K562 (cell line): ENCODE measurements at regions not wholly inside any gene's neighbourhood (a gene's known extent, or its start where the extent isn't known, plus 50 kb on each side); places are given as distances from the start of the nearest gene placed in this dataset.

ENCODE experiments used
- ATAC-seq: fragments of 200-7000 bp; cut with Tn5 transposase; 3 replicates; pipeline ENCODE4 v1.9.1; 2020; ENCODE audit warnings: moderate library complexity
- BruUV-seq: library from RNA; stranded (reverse); fragments of 400-500 nt; replicated peaks from 2 replicates; lab custom pipeline; 2021; lab: Mats Ljungman, UMichigan
- CTCF ChIA-PET: fragments of 300-600 bp; formaldehyde crosslinking; extraction: SDS; loops from one replicate; lab custom pipeline; 2021; ENCODE audit warnings: low intra/inter-chr PET ratio; lab: Yijun Ruan, JAX
- POLR2A ChIA-PET: fragments of 300-600, 350-650 bp; sonication (Branson Sonifier 250); formaldehyde crosslinking; extraction: SDS; loops from one replicate; lab custom pipeline; 2021; ENCODE audit warnings: antibody characterized with exemption, inconsistent platforms; lab: Yijun Ruan, JAX
- DNase-seq, 4 experiments: peaks; one replicate each; pipeline versions ENCODE4 v3.0.0 to v3.0.0-alpha.2; 2011 to 2018; ENCODE audit warnings: low spot score in 3 of 4, mixed read lengths in 3 of 4; ENCODE audit errors: extremely low read depth in 1 of 4
- FAIRE-seq: peaks from 2 replicates; lab custom pipeline; 2011; peaks lifted over from hg19 to GRCh38; lab: Jason Lieb, UNC
- H2AFZ ChIP-seq: 2 replicates; pipeline ENCODE4 v1.6.0; 2011; ENCODE audit warnings: low read depth, low read length, control low read depth, inconsistent platforms
- H3K27ac ChIP-seq: fragments of 200-600 bp; 3 replicates; pipeline ENCODE4 v1.8.0; 2011; ENCODE audit warnings: low read depth, mild to moderate bottlenecking, control low read depth, inconsistent platforms, low read length, moderate library complexity, mixed read lengths; ENCODE audit errors: extremely low read depth
- H3K27me3 ChIP-seq, 2 experiments: fragments of 300-600 bp in 1 of 2; 2 replicates in 1 of 2; 3 replicates in 1 of 2; pipeline versions ENCODE4 v1.6.0 to v1.8.0; 2011; ENCODE audit warnings: inconsistent platforms in 2 of 2, low read length in 2 of 2, mild to moderate bottlenecking in 1 of 2, mixed read lengths in 1 of 2, moderate library complexity in 1 of 2; ENCODE audit not compliant: control insufficient read depth in 2 of 2, insufficient read depth in 2 of 2
- H3K36me3 ChIP-seq: fragments of 300-600 bp; 3 replicates; pipeline ENCODE4 v1.8.0; 2011; ENCODE audit warnings: mild to moderate bottlenecking, low read length, inconsistent platforms; ENCODE audit not compliant: control insufficient read depth, insufficient read depth
- H3K4me1 ChIP-seq, 2 experiments: fragments of 200-600 bp in 1 of 2; replicated peaks in 1 of 2; 2 replicates in 1 of 2; 3 replicates in 1 of 2; pipeline versions ENCODE4 v1.5.1 to v1.8.0; 2011; ENCODE audit warnings: inconsistent platforms in 2 of 2, low read length in 2 of 2, mild to moderate bottlenecking in 1 of 2, mixed read lengths in 1 of 2, moderate library complexity in 1 of 2; ENCODE audit not compliant: control insufficient read depth in 2 of 2, insufficient read depth in 2 of 2
- H3K4me2 ChIP-seq: 2 replicates; pipeline ENCODE4 v1.6.1; 2011; ENCODE audit warnings: low read length, control low read depth, inconsistent platforms, mixed read lengths; ENCODE audit not compliant: insufficient read depth
- H3K4me3 ChIP-seq: fragments of 200-600 bp; sonication (generic), shearing (Covaris generic); 2 replicates; pipeline ENCODE4 v1.5.1; 2016; ENCODE audit warnings: control low read depth, inconsistent platforms
- H3K79me2 ChIP-seq: fragments of 200-600 bp; 3 replicates; pipeline ENCODE4 v1.8.0; 2011; ENCODE audit warnings: low read length, inconsistent platforms; ENCODE audit not compliant: control insufficient read depth, insufficient read depth
- H3K9ac ChIP-seq, 2 experiments: 2 replicates each; pipeline versions ENCODE4 v1.6.0 to v1.6.1; 2011; ENCODE audit warnings: low read depth in 2 of 2, low read length in 2 of 2, control low read depth in 1 of 2, inconsistent platforms in 1 of 2, mild to moderate bottlenecking in 1 of 2, mixed read lengths in 1 of 2; ENCODE audit not compliant: insufficient read depth in 1 of 2
- H3K9me1 ChIP-seq: one replicate; pipeline ENCODE4 v1.6.0; 2011; ENCODE audit warnings: inconsistent platforms, mild to moderate bottlenecking, low read length, moderate library complexity; ENCODE audit not compliant: control insufficient read depth, insufficient read depth
- H3K9me3 ChIP-seq: replicated peaks from 2 replicates; pipeline ENCODE4 v1.5.1; 2011; ENCODE audit warnings: low read depth, low read length, inconsistent platforms; ENCODE audit not compliant: control insufficient read depth, insufficient read depth
- H4K20me1 ChIP-seq: replicated peaks from 2 replicates; pipeline ENCODE4 v1.6.1; 2011; ENCODE audit warnings: low read length, inconsistent platforms, mixed read lengths; ENCODE audit not compliant: control insufficient read depth, insufficient read depth
- DMBX1 ChIP-seq: fragments of 250-450 bp; sonication (Bioruptor Pico); IDR thresholded peaks from 2 replicates; pipeline ENCODE4 v1.8.0; 2022; ENCODE audit warnings: inconsistent platforms, mild to moderate bottlenecking, moderate library complexity, borderline replicate concordance
- HNRNPUL1 ChIP-seq: fragments of 200-400 bp; formaldehyde crosslinking; IDR thresholded peaks from 2 replicates; pipeline ENCODE4 v1.6.1; 2017; ENCODE audit warnings: low read length
- LARP7 ChIP-seq: fragments of 450-650 bp; IDR thresholded peaks from 2 replicates; pipeline ENCODE4 v1.6.1; 2016
- MAFG ChIP-seq: fragments of 450-650 bp; conservative IDR thresholded peaks from 2 replicates; pipeline ENCODE4 v1.6.1; 2016; ENCODE audit warnings: missing genetic modification characterization, missing compliant biosample characterization
- PCBP1 ChIP-seq: fragments of 200-400 bp; formaldehyde crosslinking; IDR thresholded peaks from 2 replicates; pipeline ENCODE4 v1.6.1; 2018; ENCODE audit warnings: mild to moderate bottlenecking, low read depth, low read length; ENCODE audit not compliant: poor library complexity, severe bottlenecking
- PCBP2 ChIP-seq: fragments of 200-400 bp; formaldehyde crosslinking; IDR thresholded peaks from 2 replicates; pipeline ENCODE4 v1.6.1; 2018; ENCODE audit warnings: low read length, low read depth, mild to moderate bottlenecking, moderate library complexity; ENCODE audit not compliant: poor library complexity, severe bottlenecking
- ZNF274 ChIP-seq: IDR thresholded peaks from 2 replicates; pipeline ENCODE4 v1.6.1; 2011; ENCODE audit warnings: low read depth, mild to moderate bottlenecking, low read length, moderate library complexity, borderline replicate concordance
- WGBS: fragments of 100-300 bp; shearing (Covaris generic); methylation state at CpG from one replicate; pipeline ENCODE4 v1.1.6; 2016; ENCODE audit warnings: low coverage, mixed read lengths; ENCODE audit not compliant: insufficient coverage; ENCODE audit errors: missing lambda C conversion rate; 5-methylcytosine and 5-hydroxymethylcytosine counted together
- in situ Hi-C: fragments of 300-500 bp; cut with MboI; formaldehyde crosslinking; loops from 4 replicates; pipeline ENCODE4 v1.15.0; 2018; ENCODE audit warnings: inconsistent platforms, mixed read lengths
- intact Hi-C: fragments of 100-400 bp; cut with micrococcal nuclease; formaldehyde crosslinking; loops from 2 replicates; pipeline ENCODE4 v1.14.2; 2022
- TF ChIP-seq, protein P1 (sequence below): fragments of 250-450 bp; sonication (Bioruptor Pico); IDR thresholded peaks from 2 replicates; pipeline ENCODE4 v1.4.0; 2020; ENCODE audit warnings: mild to moderate bottlenecking, moderate library complexity, borderline replicate concordance

DNA sequence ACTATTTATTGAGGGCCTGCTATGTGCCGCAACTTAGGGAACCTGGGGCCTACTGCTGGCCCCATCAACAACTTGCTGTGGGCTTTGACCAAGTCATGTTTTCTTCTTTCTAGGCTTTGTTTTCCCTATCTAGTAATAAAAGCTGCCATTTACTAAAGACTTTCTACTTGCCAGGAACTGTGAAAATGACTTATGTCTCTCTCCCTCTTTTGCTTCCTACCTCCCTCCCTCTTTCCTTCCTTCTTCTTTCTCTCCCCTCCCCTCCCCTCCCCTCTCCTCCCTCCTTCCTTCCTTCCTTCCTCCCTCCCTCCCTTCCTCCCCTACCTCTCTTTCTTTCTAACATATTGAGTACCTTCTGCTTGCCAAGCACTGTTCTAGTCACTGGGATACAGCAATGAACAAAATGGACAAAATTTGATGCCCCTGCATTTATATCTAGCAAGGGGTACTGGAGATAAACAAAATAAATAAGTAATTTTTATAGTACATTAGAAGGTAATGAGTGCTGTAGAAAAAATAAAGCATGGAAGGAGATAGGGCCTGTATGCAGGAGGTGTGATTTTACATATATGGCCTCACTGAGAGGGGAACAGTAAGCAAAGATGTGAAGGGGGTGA, 170.3 kb upstream of the USP24 start:
- CTCF ChIA-PET: no interaction called here
- Histone ChIP-seq H3K4me1 (no peaks in the 10 kb centered on the region), H3K9ac (no peak overlapping the region), H3K79me2 (no peaks in the 10 kb centered on the region), H3K27ac (no peak overlapping the region), H3K36me3 (no peaks in the 10 kb centered on the region), H3K4me3 (no peak overlapping the region), H3K4me2 (no peak overlapping the region), H3K9me1 (no peaks in the 10 kb centered on the region), H4K20me1 (no peaks in the 10 kb centered on the region; the same call in 1 of the 2 replicates), H3K9me3 (no peaks in the 10 kb centered on the region), H3K27me3 (peaks cover 0 to 4% of the 10 kb centered on the region in 2 experiments; a peak in 1 of 5 replicates), H2AFZ (no peak overlapping the region)
- TF ChIP-seq PCBP2 (peak; percentile 61), DMBX1 (no peak), PCBP1 (peak; percentile 48), MAFG (tag) (no peak), HNRNPUL1 (no peak)
- WGBS: 21% methylated on average over 1 of the region's 1 CpG
- in situ Hi-C loops (loop anchor here (25.0 kb wide), 1 partner anchor 1202 kb away; the partner anchor contains the start of gene PLPP3), intact Hi-C loops (no loop called here)
- no TSS peak for BruUV-seq
- POLR2A ChIA-PET: no interaction called here
- DNase-seq: no peak
- ATAC-seq: no peak
- FAIRE-seq: no peak

DNA sequence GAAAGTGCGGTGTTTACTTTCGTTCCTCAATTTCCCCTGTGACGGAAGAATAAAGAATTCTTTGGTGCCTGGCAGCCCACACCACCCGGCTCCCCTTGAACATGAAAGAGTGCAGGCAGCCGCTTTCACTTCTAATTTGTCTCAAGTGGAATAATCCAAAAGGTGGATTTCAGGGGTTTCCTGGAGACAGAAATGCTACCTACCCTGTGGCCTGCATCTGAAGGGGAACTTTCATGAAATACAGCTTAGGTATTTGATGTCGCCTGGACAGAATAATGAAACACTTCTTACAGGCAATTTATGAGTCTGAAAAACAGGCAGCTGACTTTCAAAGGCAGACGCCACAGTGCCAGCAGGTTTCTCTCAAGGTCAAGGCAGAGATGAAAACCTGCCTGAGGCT, 169.5 kb upstream of the USP24 start:
- Histone ChIP-seq H2AFZ (no peak overlapping the region), H3K4me3 (no peak overlapping the region), H3K36me3 (no peaks in the 10 kb centered on the region), H3K79me2 (no peaks in the 10 kb centered on the region), H3K4me1 (no peaks in the 10 kb centered on the region), H3K9me3 (no peaks in the 10 kb centered on the region), H3K27ac (no peak overlapping the region), H4K20me1 (no peaks in the 10 kb centered on the region; the same call in 1 of the 2 replicates), H3K27me3 (peaks cover 0 to 4% of the 10 kb centered on the region in 2 experiments; a peak in 1 of 5 replicates), H3K9me1 (no peaks in the 10 kb centered on the region), H3K9ac (no peak overlapping the region), H3K4me2 (no peak overlapping the region)
- intact Hi-C loops: no loop called here
- DNase-seq: no peak
- POLR2A ChIA-PET: interaction anchor here (0.8 to 1.3 kb wide), 2 partner anchors 9 to 82 kb away, joined by 3 read pairs; no protein-coding TSS in a partner anchor
- BruUV-seq: no TSS peak
- CTCF ChIA-PET: no interaction called here
- 5% methylated on average over 7 of the region's 7 CpGs for WGBS
- TF ChIP-seq LARP7: no peak
- TF ChIP-seq, protein P1, sequence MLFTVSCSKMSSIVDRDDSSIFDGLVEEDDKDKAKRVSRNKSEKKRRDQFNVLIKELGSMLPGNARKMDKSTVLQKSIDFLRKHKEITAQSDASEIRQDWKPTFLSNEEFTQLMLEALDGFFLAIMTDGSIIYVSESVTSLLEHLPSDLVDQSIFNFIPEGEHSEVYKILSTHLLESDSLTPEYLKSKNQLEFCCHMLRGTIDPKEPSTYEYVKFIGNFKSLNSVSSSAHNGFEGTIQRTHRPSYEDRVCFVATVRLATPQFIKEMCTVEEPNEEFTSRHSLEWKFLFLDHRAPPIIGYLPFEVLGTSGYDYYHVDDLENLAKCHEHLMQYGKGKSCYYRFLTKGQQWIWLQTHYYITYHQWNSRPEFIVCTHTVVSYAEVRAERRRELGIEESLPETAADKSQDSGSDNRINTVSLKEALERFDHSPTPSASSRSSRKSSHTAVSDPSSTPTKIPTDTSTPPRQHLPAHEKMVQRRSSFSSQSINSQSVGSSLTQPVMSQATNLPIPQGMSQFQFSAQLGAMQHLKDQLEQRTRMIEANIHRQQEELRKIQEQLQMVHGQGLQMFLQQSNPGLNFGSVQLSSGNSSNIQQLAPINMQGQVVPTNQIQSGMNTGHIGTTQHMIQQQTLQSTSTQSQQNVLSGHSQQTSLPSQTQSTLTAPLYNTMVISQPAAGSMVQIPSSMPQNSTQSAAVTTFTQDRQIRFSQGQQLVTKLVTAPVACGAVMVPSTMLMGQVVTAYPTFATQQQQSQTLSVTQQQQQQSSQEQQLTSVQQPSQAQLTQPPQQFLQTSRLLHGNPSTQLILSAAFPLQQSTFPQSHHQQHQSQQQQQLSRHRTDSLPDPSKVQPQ (CRISPR knock-in tag): no peak
- TF ChIP-seq ZNF274: no peak
- FAIRE-seq: no peak
- no peak for ATAC-seq
- in situ Hi-C loops: loop anchor here (25.0 kb wide), 1 partner anchor 1203 kb away; the partner anchor contains the start of gene PLPP3
